K562 (cell line): ENCODE measurements at regions not wholly inside any gene's neighbourhood (a gene's known extent, or its start where the extent isn't known, plus 50 kb on each side); places are given as distances from the start of the nearest gene placed in this dataset.

Experiments used
- ATAC-seq: fragments of 200-7000 bp; cut with Tn5 transposase; 3 replicates; pipeline ENCODE4 v1.9.1; 2020; ENCODE audit warnings: moderate library complexity
- BruUV-seq: library from RNA; stranded (reverse); fragments of 400-500 nt; replicated peaks from 2 replicates; lab custom pipeline; 2021; lab: Mats Ljungman, UMichigan
- CTCF ChIA-PET: fragments of 300-600 bp; formaldehyde crosslinking; extraction: SDS; loops from one replicate; lab custom pipeline; 2021; ENCODE audit warnings: low intra/inter-chr PET ratio; lab: Yijun Ruan, JAX
- POLR2A ChIA-PET: fragments of 300-600, 350-650 bp; sonication (Branson Sonifier 250); formaldehyde crosslinking; extraction: SDS; loops from one replicate; lab custom pipeline; 2021; ENCODE audit warnings: antibody characterized with exemption, inconsistent platforms; lab: Yijun Ruan, JAX
- DNase-seq, 4 experiments: peaks; one replicate each; pipeline versions ENCODE4 v3.0.0 to v3.0.0-alpha.2; 2011 to 2018; ENCODE audit warnings: low spot score in 3 of 4, mixed read lengths in 3 of 4; ENCODE audit errors: extremely low read depth in 1 of 4
- FAIRE-seq: peaks from 2 replicates; lab custom pipeline; 2011; peaks lifted over from hg19 to GRCh38; lab: Jason Lieb, UNC
- H2AFZ ChIP-seq: 2 replicates; pipeline ENCODE4 v1.6.0; 2011; ENCODE audit warnings: low read depth, low read length, control low read depth, inconsistent platforms
- H3K27ac ChIP-seq: fragments of 200-600 bp; 3 replicates; pipeline ENCODE4 v1.8.0; 2011; ENCODE audit warnings: low read depth, mild to moderate bottlenecking, control low read depth, inconsistent platforms, low read length, moderate library complexity, mixed read lengths; ENCODE audit errors: extremely low read depth
- H3K27me3 ChIP-seq, 2 experiments: fragments of 300-600 bp in 1 of 2; 2 replicates in 1 of 2; 3 replicates in 1 of 2; pipeline versions ENCODE4 v1.6.0 to v1.8.0; 2011; ENCODE audit warnings: inconsistent platforms in 2 of 2, low read length in 2 of 2, mild to moderate bottlenecking in 1 of 2, mixed read lengths in 1 of 2, moderate library complexity in 1 of 2; ENCODE audit not compliant: control insufficient read depth in 2 of 2, insufficient read depth in 2 of 2
- H3K36me3 ChIP-seq: fragments of 300-600 bp; 3 replicates; pipeline ENCODE4 v1.8.0; 2011; ENCODE audit warnings: mild to moderate bottlenecking, low read length, inconsistent platforms; ENCODE audit not compliant: control insufficient read depth, insufficient read depth
- H3K4me1 ChIP-seq, 2 experiments: fragments of 200-600 bp in 1 of 2; replicated peaks in 1 of 2; 2 replicates in 1 of 2; 3 replicates in 1 of 2; pipeline versions ENCODE4 v1.5.1 to v1.8.0; 2011; ENCODE audit warnings: inconsistent platforms in 2 of 2, low read length in 2 of 2, mild to moderate bottlenecking in 1 of 2, mixed read lengths in 1 of 2, moderate library complexity in 1 of 2; ENCODE audit not compliant: control insufficient read depth in 2 of 2, insufficient read depth in 2 of 2
- H3K4me2 ChIP-seq: 2 replicates; pipeline ENCODE4 v1.6.1; 2011; ENCODE audit warnings: low read length, control low read depth, inconsistent platforms, mixed read lengths; ENCODE audit not compliant: insufficient read depth
- H3K4me3 ChIP-seq: fragments of 200-600 bp; sonication (generic), shearing (Covaris generic); 2 replicates; pipeline ENCODE4 v1.5.1; 2016; ENCODE audit warnings: control low read depth, inconsistent platforms
- H3K79me2 ChIP-seq: fragments of 200-600 bp; 3 replicates; pipeline ENCODE4 v1.8.0; 2011; ENCODE audit warnings: low read length, inconsistent platforms; ENCODE audit not compliant: control insufficient read depth, insufficient read depth
- H3K9ac ChIP-seq, 2 experiments: 2 replicates each; pipeline versions ENCODE4 v1.6.0 to v1.6.1; 2011; ENCODE audit warnings: low read depth in 2 of 2, low read length in 2 of 2, control low read depth in 1 of 2, inconsistent platforms in 1 of 2, mild to moderate bottlenecking in 1 of 2, mixed read lengths in 1 of 2; ENCODE audit not compliant: insufficient read depth in 1 of 2
- H3K9me1 ChIP-seq: one replicate; pipeline ENCODE4 v1.6.0; 2011; ENCODE audit warnings: inconsistent platforms, mild to moderate bottlenecking, low read length, moderate library complexity; ENCODE audit not compliant: control insufficient read depth, insufficient read depth
- H3K9me3 ChIP-seq: replicated peaks from 2 replicates; pipeline ENCODE4 v1.5.1; 2011; ENCODE audit warnings: low read depth, low read length, inconsistent platforms; ENCODE audit not compliant: control insufficient read depth, insufficient read depth
- H4K20me1 ChIP-seq: replicated peaks from 2 replicates; pipeline ENCODE4 v1.6.1; 2011; ENCODE audit warnings: low read length, inconsistent platforms, mixed read lengths; ENCODE audit not compliant: control insufficient read depth, insufficient read depth
- ARID3A ChIP-seq: IDR thresholded peaks from 2 replicates; pipeline ENCODE4 v1.6.1; 2012; ENCODE audit warnings: low read depth, low read length, improper control_type of control experiment, borderline replicate concordance
- CREM ChIP-seq: IDR thresholded peaks from 2 replicates; pipeline ENCODE4 v1.6.1; 2014; ENCODE audit warnings: antibody characterized with exemption, low read depth
- ETS1 ChIP-seq: conservative IDR thresholded peaks from 2 replicates; pipeline ENCODE4 v1.6.1; 2011; ENCODE audit warnings: low read depth, mild to moderate bottlenecking, low read length; ENCODE audit not compliant: control insufficient read depth
- SP2 ChIP-seq: IDR thresholded peaks from 2 replicates; pipeline ENCODE4 v1.6.1; 2011; ENCODE audit warnings: mild to moderate bottlenecking, low read depth, low read length, moderate library complexity; ENCODE audit not compliant: poor library complexity, severe bottlenecking; ENCODE audit errors: extremely low read depth
- ZNF277 ChIP-seq: fragments of 250-450 bp; sonication (Bioruptor Pico); IDR thresholded peaks from 2 replicates; pipeline ENCODE4 v1.8.0; 2022; ENCODE audit warnings: inconsistent platforms, mild to moderate bottlenecking, moderate library complexity, borderline replicate concordance
- ZNF77 ChIP-seq: fragments of 250-450 bp; sonication (Bioruptor Pico); IDR thresholded peaks from 2 replicates; pipeline ENCODE4 v1.5.0; 2020
- WGBS: fragments of 100-300 bp; shearing (Covaris generic); methylation state at CpG from one replicate; pipeline ENCODE4 v1.1.6; 2016; ENCODE audit warnings: low coverage, mixed read lengths; ENCODE audit not compliant: insufficient coverage; ENCODE audit errors: missing lambda C conversion rate; 5-methylcytosine and 5-hydroxymethylcytosine counted together
- in situ Hi-C: fragments of 300-500 bp; cut with MboI; formaldehyde crosslinking; loops from 4 replicates; pipeline ENCODE4 v1.15.0; 2018; ENCODE audit warnings: inconsistent platforms, mixed read lengths
- intact Hi-C: fragments of 100-400 bp; cut with micrococcal nuclease; formaldehyde crosslinking; loops from 2 replicates; pipeline ENCODE4 v1.14.2; 2022

- no peaks in the 10 kb centered on the region for H3K27me3 ChIP-seq
- CTCF ChIA-PET: no interaction called here
Measured at GRCh38 chr1:101733340-101733739, 263.4 kb downstream of the OLFM3 start.

GRCh38 chr1:101738475-101738874 is 258.3 kb downstream of the OLFM3 start:
- DNase-seq: no peak
- no peak overlapping the region for H2AFZ ChIP-seq
- no peaks in the 10 kb centered on the region for H3K9me3 ChIP-seq
- no peak overlapping the region for H3K4me2 ChIP-seq
- no peak overlapping the region for H3K9ac ChIP-seq
- H3K36me3 ChIP-seq: no peaks in the 10 kb centered on the region
- in situ Hi-C loops: no loop called here
- no peak overlapping the region for H3K4me3 ChIP-seq
- ATAC-seq: no peak
- TF ChIP-seq ZNF277 (CRISPR knock-in tag) (no peak), ETS1 (no peak), ZNF77 (no peak)
- 0% methylated on average over 1 of the region's 1 CpG for WGBS
- no peaks in the 10 kb centered on the region for H3K27me3 ChIP-seq
- no peak overlapping the region for H3K27ac ChIP-seq
- H4K20me1 ChIP-seq: no peaks in the 10 kb centered on the region
- no peak for FAIRE-seq
- intact Hi-C loops: no loop called here
- POLR2A ChIA-PET: no interaction called here
- no TSS peak for BruUV-seq
- H3K79me2 ChIP-seq: no peaks in the 10 kb centered on the region
- H3K4me1 ChIP-seq: no peaks in the 10 kb centered on the region
- CTCF ChIA-PET: no interaction called here
- no peaks in the 10 kb centered on the region for H3K9me1 ChIP-seq

More at GRCh38 chr1:101733340-101733739, 263.4 kb downstream of the OLFM3 start:
- Histone ChIP-seq H3K9me3 (no peaks in the 10 kb centered on the region), H3K27ac (no peak overlapping the region), H3K4me1 (no peaks in the 10 kb centered on the region), H3K36me3 (no peaks in the 10 kb centered on the region), H4K20me1 (no peaks in the 10 kb centered on the region), H3K9ac (no peak overlapping the region), H3K4me2 (no peak overlapping the region), H3K9me1 (no peaks in the 10 kb centered on the region), H3K79me2 (no peaks in the 10 kb centered on the region), H2AFZ (no peak overlapping the region), H3K4me3 (no peak overlapping the region)
- intact Hi-C loops (no loop called here), in situ Hi-C loops (no loop called here)
- no TSS peak for BruUV-seq
- DNase-seq: no peak
- POLR2A ChIA-PET: no interaction called here
- no peak for ATAC-seq
- TF ChIP-seq ARID3A: no peak
- no peak for TF ChIP-seq CREM
- TF ChIP-seq SP2: no peak
- no peak for FAIRE-seq
